GM10266 (cell line): ENCODE measurements at regions not wholly inside any gene's neighbourhood (a gene's known extent, or its start where the extent isn't known, plus 50 kb on each side); places are given as distances from the start of the nearest gene placed in this dataset.
"Not testable (repeated sequence)": the region's sequence is repeated elsewhere in the genome, so short reads cannot be mapped to it uniquely, and the experiment has no call there.

ENCODE experiments used
- DNase-seq: peaks from one replicate; pipeline ENCODE4 v3.0.0; 2012; ENCODE audit errors: extremely low spot score
- CTCF ChIP-seq: IDR thresholded peaks from 2 replicates; pipeline ENCODE4 v1.5.1; 2012; ENCODE audit warnings: mild to moderate bottlenecking, low read depth; ENCODE audit not compliant: control insufficient read depth, insufficient read depth; ENCODE audit errors: missing control alignments

- no peak for TF ChIP-seq CTCF
- no peak for DNase-seq
Measured at GRCh38 chr17:70329721-70330120, 160.4 kb downstream of the KCNJ2 start.

GRCh38 chr17:70331066-70331465 lies 161.7 kb downstream of the KCNJ2 start:
- not testable (repeated sequence) for DNase-seq

- no peak for DNase-seq
- no peak for TF ChIP-seq CTCF
Measured at GRCh38 chr17:70332356-70333210, 163.3 kb downstream of the KCNJ2 start.

GRCh38 chr17:70336411-70336810 lies 167.1 kb downstream of the KCNJ2 start:
- TF ChIP-seq CTCF = no peak
- DNase-seq = no peak

- TF ChIP-seq CTCF = no peak
Measured at GRCh38 chr17:70338946-70339354, 169.6 kb downstream of the KCNJ2 start.

GRCh38 chr17:70343114-70343513 lies 173.8 kb downstream of the KCNJ2 start:
- TF ChIP-seq CTCF = no peak
- no peak for DNase-seq

More at GRCh38 chr17:70338946-70339354, 169.6 kb downstream of the KCNJ2 start:
- no peak for DNase-seq

- peak; percentile 6 for DNase-seq
Measured at GRCh38 chr17:70344386-70345060, 175.2 kb downstream of the KCNJ2 start.

More at GRCh38 chr17:70344386-70345060, 175.2 kb downstream of the KCNJ2 start:
- no peak for TF ChIP-seq CTCF
